ENCODE measurements at regions not wholly inside any gene's neighbourhood (a gene's known extent, or its start where the extent isn't known, plus 50 kb on each side); places are given as distances from the start of the nearest gene placed in this dataset.
"Not testable (repeated sequence)": the region's sequence is repeated elsewhere in the genome, so short reads cannot be mapped to it uniquely, and the experiment has no call there.

GRCh38 chr5:112065781-112066180, 308.8 kb upstream of the NREP start:
- H3K9me3 ChIP-seq (ENCODE audit: control insufficient read depth, insufficient read depth, low read depth, low read length): no peaks in the 10 kb centered on the region
- H3K36me3 ChIP-seq (ENCODE audit: control insufficient read depth, insufficient read depth, low read length): no peaks in the 10 kb centered on the region
- H3K27ac ChIP-seq (ENCODE audit: low read depth, low read length): no peak overlapping the region
- H3K4me1 ChIP-seq (ENCODE audit: control insufficient read depth, insufficient read depth, low read length): no peaks in the 10 kb centered on the region
- no peaks in the 10 kb centered on the region for H3K27me3 ChIP-seq (ENCODE audit: control insufficient read depth, insufficient read depth, low read length)
- no peak overlapping the region for H3K9ac ChIP-seq (ENCODE audit: low read length)
- H3K4me3 ChIP-seq (ENCODE audit: low read depth, low read length): no peak overlapping the region

GRCh38 chr5:112064956-112065355, 308.0 kb upstream of the NREP start:
- no peaks in the 10 kb centered on the region for H3K27me3 ChIP-seq (ENCODE audit: control insufficient read depth, insufficient read depth, low read length)
- H3K9me3 ChIP-seq (ENCODE audit: control insufficient read depth, insufficient read depth, low read depth, low read length): no peaks in the 10 kb centered on the region
- H3K4me1 ChIP-seq (ENCODE audit: control insufficient read depth, insufficient read depth, low read length): no peaks in the 10 kb centered on the region
- no peaks in the 10 kb centered on the region for H3K36me3 ChIP-seq (ENCODE audit: control insufficient read depth, insufficient read depth, low read length)
- H3K4me3 ChIP-seq (ENCODE audit: low read depth, low read length): no peak overlapping the region
- H3K9ac ChIP-seq (ENCODE audit: low read length): no peak overlapping the region
- H3K27ac ChIP-seq (ENCODE audit: low read depth, low read length): no peak overlapping the region

DNA sequence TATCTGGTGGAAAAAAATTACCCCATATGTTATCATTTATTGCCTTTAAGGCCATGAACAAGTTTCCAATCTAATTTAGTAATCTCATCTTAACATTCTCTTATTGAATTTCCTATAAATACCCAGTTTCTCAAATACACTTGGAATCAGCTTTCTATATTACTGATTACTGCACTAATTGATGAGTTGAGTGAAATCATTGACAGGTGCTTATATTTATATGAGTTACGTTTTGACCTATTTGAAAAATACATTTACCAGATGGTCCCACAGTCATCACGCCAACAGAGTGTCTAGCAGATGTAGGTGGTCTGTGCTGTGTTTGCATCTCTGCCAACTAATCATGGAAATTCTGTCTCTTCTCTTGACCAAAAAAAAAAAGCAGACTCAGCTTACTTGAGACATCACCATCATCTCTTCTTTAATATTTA, 307.3 kb upstream of the NREP start:
- H3K4me3 ChIP-seq (ENCODE audit: low read depth, low read length): no peak overlapping the region
- H3K27me3 ChIP-seq (ENCODE audit: control insufficient read depth, insufficient read depth, low read length): no peaks in the 10 kb centered on the region
- no peaks in the 10 kb centered on the region for H3K4me1 ChIP-seq (ENCODE audit: control insufficient read depth, insufficient read depth, low read length)
- H3K27ac ChIP-seq (ENCODE audit: low read depth, low read length): no peak overlapping the region
- no peaks in the 10 kb centered on the region for H3K9me3 ChIP-seq (ENCODE audit: control insufficient read depth, insufficient read depth, low read depth, low read length)
- H3K9ac ChIP-seq (ENCODE audit: low read length): no peak overlapping the region
- no peaks in the 10 kb centered on the region for H3K36me3 ChIP-seq (ENCODE audit: control insufficient read depth, insufficient read depth, low read length)

DNA sequence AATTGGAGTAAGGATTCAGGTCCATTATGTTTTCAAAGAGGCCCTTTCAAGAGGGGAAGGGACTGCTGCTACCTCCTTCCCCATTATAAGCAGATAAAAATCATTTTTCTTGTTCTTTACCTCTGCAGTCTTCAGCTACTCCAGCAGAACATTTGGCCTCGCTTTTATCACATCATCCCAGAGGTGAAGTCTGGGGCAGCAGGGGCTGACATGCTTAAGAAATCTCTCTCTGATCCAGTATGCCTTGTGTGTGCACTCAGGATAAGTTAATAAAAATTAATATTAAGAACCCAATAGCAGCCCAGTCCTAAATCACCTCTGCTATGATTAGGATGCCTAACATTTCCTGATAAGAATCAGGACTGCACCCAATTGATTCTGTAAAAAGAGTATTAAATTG, 306.9 kb upstream of the NREP start:
- no peak overlapping the region for H3K4me3 ChIP-seq (ENCODE audit: low read depth, low read length)
- no peaks in the 10 kb centered on the region for H3K27me3 ChIP-seq (ENCODE audit: control insufficient read depth, insufficient read depth, low read length)
- no peaks in the 10 kb centered on the region for H3K9me3 ChIP-seq (ENCODE audit: control insufficient read depth, insufficient read depth, low read depth, low read length)
- H3K9ac ChIP-seq (ENCODE audit: low read length): no peak overlapping the region
- no peak overlapping the region for H3K27ac ChIP-seq (ENCODE audit: low read depth, low read length)
- no peaks in the 10 kb centered on the region for H3K36me3 ChIP-seq (ENCODE audit: control insufficient read depth, insufficient read depth, low read length)
- no peaks in the 10 kb centered on the region for H3K4me1 ChIP-seq (ENCODE audit: control insufficient read depth, insufficient read depth, low read length)

DNA sequence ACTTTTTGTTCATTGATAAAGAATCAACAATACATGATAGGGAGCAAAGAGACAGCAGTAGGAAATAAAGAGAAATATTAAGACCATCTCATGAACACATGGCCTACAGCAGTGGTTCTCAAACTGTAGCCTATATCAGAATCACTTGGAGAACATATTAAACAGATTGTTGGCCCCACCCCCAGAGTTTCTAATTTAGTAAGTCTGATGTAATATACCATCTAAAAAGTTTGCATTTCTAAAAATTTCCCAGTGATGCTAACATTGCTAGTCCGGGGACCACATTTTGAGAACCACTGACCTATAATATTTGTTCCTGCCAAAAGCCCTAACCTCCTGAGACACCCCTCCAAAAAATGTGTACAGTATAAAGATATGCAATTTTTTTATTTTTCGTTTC, 306.2 kb upstream of the NREP start:
- Histone ChIP-seq H3K9me3 (ENCODE audit: control insufficient read depth, insufficient read depth, low read depth, low read length) (no peaks in the 10 kb centered on the region), H3K27me3 (ENCODE audit: control insufficient read depth, insufficient read depth, low read length) (no peaks in the 10 kb centered on the region), H3K36me3 (ENCODE audit: control insufficient read depth, insufficient read depth, low read length) (no peaks in the 10 kb centered on the region), H3K9ac (ENCODE audit: low read length) (no peak overlapping the region), H3K4me3 (ENCODE audit: low read depth, low read length) (no peak overlapping the region), H3K4me1 (ENCODE audit: control insufficient read depth, insufficient read depth, low read length) (no peaks in the 10 kb centered on the region), H3K27ac (ENCODE audit: low read depth, low read length) (no peak overlapping the region)

DNA sequence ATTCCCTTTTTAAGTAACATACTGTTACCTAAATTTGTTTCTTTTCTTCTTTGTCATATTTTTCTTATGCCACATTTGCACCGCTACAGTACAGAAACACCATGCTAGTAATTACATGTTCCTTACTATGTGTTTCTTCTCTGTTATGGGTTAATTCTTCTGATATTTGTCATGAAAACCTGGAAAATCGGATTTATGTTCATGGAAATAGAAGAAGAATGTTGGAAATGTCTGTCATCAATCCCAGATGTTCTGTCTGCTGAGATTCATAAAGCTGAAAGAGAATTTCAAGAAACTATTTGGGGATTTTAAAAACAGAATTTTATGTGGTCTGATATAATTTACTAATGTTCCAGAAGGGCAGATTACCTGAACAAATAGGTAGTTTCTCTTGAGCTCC, 305.2 kb upstream of the NREP start:
- Histone ChIP-seq H3K9ac (ENCODE audit: low read length) (no peak overlapping the region), H3K4me1 (ENCODE audit: control insufficient read depth, insufficient read depth, low read length) (no peaks in the 10 kb centered on the region), H3K4me3 (ENCODE audit: low read depth, low read length) (no peak overlapping the region), H3K27ac (ENCODE audit: low read depth, low read length) (no peak overlapping the region), H3K27me3 (ENCODE audit: control insufficient read depth, insufficient read depth, low read length) (no peaks in the 10 kb centered on the region), H3K36me3 (ENCODE audit: control insufficient read depth, insufficient read depth, low read length) (no peaks in the 10 kb centered on the region), H3K9me3 (ENCODE audit: control insufficient read depth, insufficient read depth, low read depth, low read length) (no peaks in the 10 kb centered on the region)

DNA sequence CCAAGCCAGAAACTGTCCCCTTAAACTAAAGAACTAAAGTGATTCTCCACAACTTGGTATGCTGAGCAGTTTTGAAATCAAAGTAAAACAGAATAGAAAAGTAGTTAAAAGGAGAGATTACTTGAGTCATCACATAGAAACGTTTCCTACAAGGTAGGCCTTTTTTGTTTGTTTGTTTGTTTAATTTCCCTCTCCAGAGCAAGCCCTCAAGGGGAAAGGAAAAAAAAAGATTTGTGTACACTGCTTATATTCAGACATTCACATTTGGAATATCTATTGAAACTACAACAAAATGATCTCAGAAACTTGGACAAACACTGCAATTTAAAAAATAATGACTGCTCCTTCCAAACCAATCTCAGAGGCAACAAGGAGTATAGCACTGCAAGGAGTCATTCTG, 304.7 kb upstream of the NREP start:
- H3K9me3 ChIP-seq (ENCODE audit: control insufficient read depth, insufficient read depth, low read depth, low read length): no peaks in the 10 kb centered on the region
- no peak overlapping the region for H3K9ac ChIP-seq (ENCODE audit: low read length)
- H3K27ac ChIP-seq (ENCODE audit: low read depth, low read length): no peak overlapping the region
- H3K4me3 ChIP-seq (ENCODE audit: low read depth, low read length): no peak overlapping the region
- no peaks in the 10 kb centered on the region for H3K4me1 ChIP-seq (ENCODE audit: control insufficient read depth, insufficient read depth, low read length)
- no peaks in the 10 kb centered on the region for H3K27me3 ChIP-seq (ENCODE audit: control insufficient read depth, insufficient read depth, low read length)
- H3K36me3 ChIP-seq (ENCODE audit: control insufficient read depth, insufficient read depth, low read length): no peaks in the 10 kb centered on the region

GRCh38 chr5:112059579-112060135, 302.7 kb upstream of the NREP start:
- Histone ChIP-seq H3K27me3 (ENCODE audit: control insufficient read depth, insufficient read depth, low read length) (no peaks in the 10 kb centered on the region), H3K36me3 (ENCODE audit: control insufficient read depth, insufficient read depth, low read length) (no peaks in the 10 kb centered on the region), H3K4me1 (ENCODE audit: control insufficient read depth, insufficient read depth, low read length) (no peaks in the 10 kb centered on the region), H3K4me3 (ENCODE audit: low read depth, low read length) (no peak overlapping the region), H3K9me3 (ENCODE audit: control insufficient read depth, insufficient read depth, low read depth, low read length) (peaks cover 6% of the 10 kb centered on the region), H3K9ac (ENCODE audit: low read length) (no peak overlapping the region), H3K27ac (ENCODE audit: low read depth, low read length) (no peak overlapping the region)

DNA sequence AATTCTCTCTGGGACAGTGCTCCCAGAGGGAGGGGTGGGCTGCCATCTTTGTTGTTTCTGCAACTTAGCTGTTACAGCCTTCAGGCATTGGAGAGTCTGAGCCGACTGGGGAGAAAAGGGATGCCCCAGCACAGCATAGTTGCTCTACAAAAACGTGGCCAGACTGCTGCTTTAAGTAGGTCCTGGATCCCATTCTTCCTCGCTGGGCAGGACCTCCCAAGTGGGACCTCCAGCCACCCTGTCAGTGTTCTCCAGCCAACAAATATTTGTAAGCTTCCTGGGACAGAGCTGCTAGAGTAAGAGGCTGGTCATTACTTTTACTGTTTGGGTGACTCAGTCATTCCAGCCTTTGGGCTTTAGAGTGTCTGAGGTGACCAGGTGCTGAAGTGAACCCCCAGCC, 292.7 kb upstream of the NREP start:
- Histone ChIP-seq H3K4me3 (ENCODE audit: low read depth, low read length) (no peak overlapping the region), H3K36me3 (ENCODE audit: control insufficient read depth, insufficient read depth, low read length) (no peaks in the 10 kb centered on the region), H3K9ac (ENCODE audit: low read length) (no peak overlapping the region), H3K27me3 (ENCODE audit: control insufficient read depth, insufficient read depth, low read length) (no peaks in the 10 kb centered on the region), H3K9me3 (ENCODE audit: control insufficient read depth, insufficient read depth, low read depth, low read length) (peaks cover 7% of the 10 kb centered on the region), H3K4me1 (ENCODE audit: control insufficient read depth, insufficient read depth, low read length) (no peaks in the 10 kb centered on the region), H3K27ac (ENCODE audit: low read depth, low read length) (no peak overlapping the region)

DNA sequence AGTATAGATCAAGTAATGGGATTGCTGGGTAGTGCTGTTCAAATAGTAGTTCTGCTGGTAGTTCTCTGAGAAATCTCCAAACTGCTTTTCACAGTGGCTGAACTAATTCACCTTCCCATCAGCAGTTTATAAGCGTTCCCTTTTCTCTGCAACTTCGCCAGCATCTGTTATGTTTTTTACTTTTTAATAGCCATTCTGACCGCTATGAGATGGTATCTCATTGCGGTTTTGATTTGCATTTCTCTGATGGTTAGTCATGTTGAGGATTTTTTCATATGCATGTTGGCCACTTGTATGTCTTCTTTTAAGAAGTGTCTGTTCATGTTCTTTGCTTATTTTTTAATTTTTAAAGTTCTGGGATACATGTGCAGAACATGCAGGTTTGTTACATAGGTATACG, 279.2 kb upstream of the NREP start:
- Histone ChIP-seq H3K9me3 (ENCODE audit: control insufficient read depth, insufficient read depth, low read depth, low read length) (no peaks in the 10 kb centered on the region), H3K27me3 (ENCODE audit: control insufficient read depth, insufficient read depth, low read length) (no peaks in the 10 kb centered on the region), H3K36me3 (ENCODE audit: control insufficient read depth, insufficient read depth, low read length) (no peaks in the 10 kb centered on the region), H3K4me3 (ENCODE audit: low read depth, low read length) (no peak overlapping the region), H3K4me1 (ENCODE audit: control insufficient read depth, insufficient read depth, low read length) (no peaks in the 10 kb centered on the region), H3K9ac (ENCODE audit: low read length) (no peak overlapping the region), H3K27ac (ENCODE audit: low read depth, low read length) (no peak overlapping the region)

DNA sequence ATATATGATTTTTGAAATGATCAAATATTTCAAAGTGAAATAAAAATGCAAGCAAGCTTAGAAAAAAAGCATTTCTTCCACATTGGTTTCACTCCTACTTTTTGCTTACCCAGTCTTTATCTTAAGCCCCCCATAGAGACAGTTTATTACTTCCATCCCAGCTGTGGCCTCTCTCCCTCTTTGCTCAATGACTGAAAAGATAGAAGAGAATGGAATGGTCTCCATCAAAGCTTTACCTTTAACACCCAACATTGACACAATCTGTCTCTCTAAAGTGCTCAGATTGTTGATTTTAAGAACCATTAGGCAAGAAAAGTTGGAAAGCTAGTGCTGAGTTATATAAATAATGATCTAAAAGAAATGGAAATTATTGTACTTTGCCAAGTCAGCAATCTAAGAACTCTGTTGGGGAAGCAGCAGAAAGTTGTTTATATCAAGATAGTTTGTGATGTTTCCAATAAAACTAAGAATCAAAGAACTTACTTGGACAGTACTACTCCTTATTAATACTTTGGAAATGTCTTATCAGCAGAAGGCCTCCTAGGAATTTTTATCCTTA, 277.5 kb upstream of the NREP start:
- Histone ChIP-seq H3K27ac (ENCODE audit: low read depth, low read length) (no peak overlapping the region), H3K4me3 (ENCODE audit: low read depth, low read length) (no peak overlapping the region), H3K36me3 (ENCODE audit: control insufficient read depth, insufficient read depth, low read length) (no peaks in the 10 kb centered on the region), H3K9me3 (ENCODE audit: control insufficient read depth, insufficient read depth, low read depth, low read length) (no peaks in the 10 kb centered on the region), H3K27me3 (ENCODE audit: control insufficient read depth, insufficient read depth, low read length) (no peaks in the 10 kb centered on the region), H3K9ac (ENCODE audit: low read length) (no peak overlapping the region), H3K4me1 (ENCODE audit: control insufficient read depth, insufficient read depth, low read length) (no peaks in the 10 kb centered on the region)

DNA sequence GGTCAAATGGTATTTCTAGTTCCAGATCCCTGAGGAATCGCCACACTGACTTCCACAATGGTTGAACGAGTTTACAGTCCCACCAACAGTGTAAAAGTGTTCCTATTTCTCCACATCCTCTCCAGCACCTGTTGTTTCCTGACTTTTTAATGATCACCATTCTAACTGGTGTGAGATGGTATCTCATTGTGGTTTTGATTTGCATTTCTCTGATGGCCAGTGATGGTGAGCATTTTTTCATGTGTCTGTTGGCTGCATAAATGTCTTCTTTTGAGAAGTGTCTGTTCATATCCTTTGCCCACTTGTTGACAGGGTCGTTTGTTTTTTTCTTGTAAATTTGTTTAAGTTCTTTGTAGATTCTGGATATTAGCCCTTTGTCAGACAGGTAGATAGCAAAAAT, 269.9 kb upstream of the NREP start:
- not testable (repeated sequence) for H3K9me3 ChIP-seq (ENCODE audit: control insufficient read depth, insufficient read depth, low read depth, low read length); H3K27ac ChIP-seq (ENCODE audit: low read depth, low read length); H3K4me1 ChIP-seq (ENCODE audit: control insufficient read depth, insufficient read depth, low read length); H3K36me3 ChIP-seq (ENCODE audit: control insufficient read depth, insufficient read depth, low read length); H3K4me3 ChIP-seq (ENCODE audit: low read depth, low read length); H3K27me3 ChIP-seq (ENCODE audit: control insufficient read depth, insufficient read depth, low read length); H3K9ac ChIP-seq (ENCODE audit: low read length)
